Choroid plexus epithelial cell (primary cell): ENCODE measurements at regions not wholly inside any gene's neighbourhood (a gene's known extent, or its start where the extent isn't known, plus 50 kb on each side); places are given as distances from the start of the nearest gene placed in this dataset.

Source experiments
- DNase-seq: peaks from one replicate; pipeline ENCODE4 v3.0.0-alpha.2; 2010; ENCODE audit warnings: low read depth
- H3K4me3 ChIP-seq: 2 replicates; pipeline ENCODE4 v1.5.1; 2011; ENCODE audit warnings: low read depth, mild to moderate bottlenecking, control low read depth, low read length, moderate library complexity
- CTCF ChIP-seq: conservative IDR thresholded peaks from 2 replicates; pipeline ENCODE4 v1.5.1; 2011; ENCODE audit warnings: low read depth, mild to moderate bottlenecking, control low read depth, inconsistent platforms, low read length, moderate library complexity

- TF ChIP-seq CTCF, result no peak
- peak; percentile 68 for DNase-seq
- no peak overlapping the region for H3K4me3 ChIP-seq
Measured at GRCh38 chr9:69981686-69982445, 61.8 kb upstream of the MAMDC2 start.

GRCh38 chr9:69984831-69985230 lies 58.8 kb upstream of the MAMDC2 start:
- TF ChIP-seq CTCF, result no peak
- H3K4me3 ChIP-seq, result no peak overlapping the region
- no peak for DNase-seq

- no peak overlapping the region for H3K4me3 ChIP-seq
- no peak for TF ChIP-seq CTCF
- DNase-seq, result peak; percentile 30
Measured at GRCh38 chr9:69985971-69986370, 57.7 kb upstream of the MAMDC2 start.

GRCh38 chr9:69986970-69987369 lies 56.7 kb upstream of the MAMDC2 start:
- DNase-seq, result no peak
- TF ChIP-seq CTCF, result no peak

GRCh38 chr9:69987457-69987856 lies 56.2 kb upstream of the MAMDC2 start:
- no peak overlapping the region for H3K4me3 ChIP-seq
- TF ChIP-seq CTCF, result no peak
- DNase-seq, result no peak

More at GRCh38 chr9:69986970-69987369, 56.7 kb upstream of the MAMDC2 start:
- no peak overlapping the region for H3K4me3 ChIP-seq

GRCh38 chr9:69993110-69993509 lies 50.5 kb upstream of the MAMDC2 start:
- no peak overlapping the region for H3K4me3 ChIP-seq
- TF ChIP-seq CTCF, result no peak
- DNase-seq, result no peak
